Type B pancreatic cell (in vitro differentiated cells): ENCODE measurements at regions not wholly inside any gene's neighbourhood (a gene's known extent, or its start where the extent isn't known, plus 50 kb on each side); places are given as distances from the start of the nearest gene placed in this dataset.

ENCODE experiments used
- DNase-seq: peaks from one replicate; pipeline ENCODE4 v3.0.0; 2021; ENCODE audit warnings: mixed read lengths; ENCODE audit not compliant: unreplicated experiment; ENCODE audit errors: extremely low spot score
- H3K27ac Mint-ChIP-seq: 2 replicates; pipeline ENCODE4 v1.8.0; 2021; ENCODE audit warnings: mild to moderate bottlenecking, mixed read lengths
- H3K27me3 Mint-ChIP-seq: 2 replicates; pipeline ENCODE4 v1.8.0; 2021; ENCODE audit warnings: mixed read lengths
- H3K36me3 Mint-ChIP-seq: 2 replicates; pipeline ENCODE4 v1.8.0; 2021; ENCODE audit warnings: mixed read lengths
- H3K4me1 Mint-ChIP-seq: one replicate; pipeline ENCODE4 v1.8.0; 2021; ENCODE audit warnings: mixed read lengths; ENCODE audit not compliant: unreplicated experiment
- H3K4me3 Mint-ChIP-seq: 2 replicates; pipeline ENCODE4 v1.8.0; 2021; ENCODE audit warnings: mild to moderate bottlenecking, mixed read lengths
- H3K9me3 Mint-ChIP-seq: 2 replicates; pipeline ENCODE4 v1.8.0; 2021; ENCODE audit warnings: mixed read lengths
- CTCF ChIP-seq: fragments of 200-600 bp; sonication (generic); conservative IDR thresholded peaks from 2 replicates; pipeline ENCODE4 v1.5.0; 2021; ENCODE audit warnings: antibody characterized with exemption, mild to moderate bottlenecking

GRCh38 chr4:45063696-45064095, 337.3 kb upstream of the GNPDA2 start:
- no peak overlapping the region for H3K4me3 Mint-ChIP-seq
- no peak for DNase-seq
- no peak for TF ChIP-seq CTCF
- H3K36me3 Mint-ChIP-seq = no peaks in the 10 kb centered on the region
- no peaks in the 10 kb centered on the region for H3K27me3 Mint-ChIP-seq
- peaks cover 4% of the 10 kb centered on the region for H3K4me1 Mint-ChIP-seq
- H3K27ac Mint-ChIP-seq = no peak overlapping the region
- no peaks in the 10 kb centered on the region for H3K9me3 Mint-ChIP-seq

DNA sequence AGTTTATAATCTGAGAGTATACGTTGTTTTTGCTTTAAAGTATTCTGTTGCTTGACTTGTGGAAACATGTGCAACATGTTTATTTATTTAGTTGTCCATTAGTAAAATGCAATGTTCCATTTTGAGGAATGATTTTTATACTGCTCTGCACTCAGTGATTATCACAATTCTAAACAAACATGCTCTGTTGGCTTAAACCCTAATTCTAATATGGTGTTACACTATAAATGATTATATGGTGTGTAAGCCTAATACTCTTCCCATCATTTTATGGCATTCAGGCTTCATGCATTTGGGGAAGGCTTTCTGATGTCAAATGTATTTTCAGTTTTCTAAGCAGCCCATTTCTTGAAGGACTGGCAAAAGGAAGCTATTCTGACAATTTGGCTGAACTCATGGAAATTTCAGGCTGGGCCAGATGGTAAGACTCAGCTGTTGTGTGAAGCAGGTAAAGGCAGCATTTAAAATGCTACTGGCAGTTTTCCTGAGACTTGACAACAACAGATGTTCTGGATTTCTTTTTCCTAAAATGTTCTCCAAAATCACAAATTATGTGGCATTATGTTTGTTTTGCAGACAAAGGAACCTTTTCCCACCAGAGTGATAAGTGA, 336.7 kb upstream of the GNPDA2 start:
- no peak for TF ChIP-seq CTCF
- no peak for DNase-seq
- Mint-ChIP-seq H3K4me3 (no peak overlapping the region), H3K36me3 (no peaks in the 10 kb centered on the region), H3K4me1 (peaks cover 4% of the 10 kb centered on the region), H3K27ac (no peak overlapping the region), H3K9me3 (no peaks in the 10 kb centered on the region), H3K27me3 (no peaks in the 10 kb centered on the region)

DNA sequence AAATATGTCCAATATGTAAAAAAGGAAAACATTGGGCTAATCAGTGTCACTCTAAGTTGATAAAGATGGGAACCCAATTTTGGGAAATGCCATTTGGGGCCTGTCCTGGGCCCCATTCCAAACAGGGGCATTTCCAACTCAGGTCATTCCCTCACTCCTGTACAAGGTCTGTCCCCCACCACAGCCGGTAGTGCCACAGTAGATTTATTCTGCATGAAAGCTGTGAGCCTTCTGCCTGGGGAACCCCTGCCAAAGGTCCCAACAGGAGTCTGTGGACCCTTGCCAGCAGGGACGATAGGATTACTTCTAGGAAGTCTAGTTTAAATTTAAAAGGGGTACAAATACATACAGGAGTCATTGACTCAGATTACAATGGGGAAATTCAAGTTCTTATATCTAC, 317.6 kb upstream of the GNPDA2 start:
- no peak overlapping the region for H3K27ac Mint-ChIP-seq
- TF ChIP-seq CTCF = no peak
- peaks cover 8% of the 10 kb centered on the region for H3K36me3 Mint-ChIP-seq
- H3K4me3 Mint-ChIP-seq = no peak overlapping the region
- H3K4me1 Mint-ChIP-seq = no peaks in the 10 kb centered on the region
- H3K27me3 Mint-ChIP-seq = peaks cover 9% of the 10 kb centered on the region
- peaks cover 13% of the 10 kb centered on the region for H3K9me3 Mint-ChIP-seq
- no peak for DNase-seq

GRCh38 chr4:45036677-45037076, 310.3 kb upstream of the GNPDA2 start:
- peaks cover 5% of the 10 kb centered on the region for H3K9me3 Mint-ChIP-seq
- peaks cover 32% of the 10 kb centered on the region for H3K27me3 Mint-ChIP-seq
- no peaks in the 10 kb centered on the region for H3K36me3 Mint-ChIP-seq
- TF ChIP-seq CTCF = no peak
- H3K27ac Mint-ChIP-seq = no peak overlapping the region
- peaks cover 13% of the 10 kb centered on the region for H3K4me1 Mint-ChIP-seq
- no peak overlapping the region for H3K4me3 Mint-ChIP-seq
- DNase-seq = no peak

DNA sequence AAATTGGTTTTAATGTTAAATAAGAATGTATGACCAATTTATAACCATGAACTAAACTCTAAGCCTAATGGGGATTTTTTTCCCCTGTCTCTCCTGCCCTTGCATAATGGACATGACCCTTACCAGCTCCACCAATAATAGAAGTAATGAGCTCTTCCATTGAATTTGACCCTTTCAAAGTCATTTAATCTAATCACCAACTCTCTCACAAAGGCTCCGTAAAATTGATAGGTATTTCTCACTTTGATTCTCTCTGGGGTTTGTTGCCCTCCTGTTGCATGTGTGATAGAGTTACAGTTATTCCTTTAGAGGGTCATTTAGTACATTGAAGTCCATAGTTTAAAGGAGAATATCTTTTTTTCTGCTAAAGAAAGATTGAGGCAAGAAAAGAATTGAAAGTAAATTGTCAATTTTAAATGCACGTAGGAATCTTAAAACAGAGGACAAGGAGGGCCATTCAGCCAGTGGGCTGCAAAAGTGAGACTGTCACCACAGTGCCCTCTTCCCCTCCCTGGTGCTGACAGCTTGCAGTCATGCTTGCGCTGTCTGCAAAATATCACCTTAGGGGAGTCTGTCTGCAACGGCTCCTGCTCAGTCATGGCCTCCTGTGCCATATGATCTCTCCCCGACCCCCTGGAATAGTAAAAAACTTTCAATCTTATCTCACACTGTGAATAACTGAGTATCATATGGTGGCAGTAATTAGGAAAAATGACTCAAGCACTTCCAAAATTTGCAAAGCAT, 307.5 kb upstream of the GNPDA2 start:
- Mint-ChIP-seq H3K4me3 (no peak overlapping the region), H3K27me3 (peaks cover 36% of the 10 kb centered on the region), H3K9me3 (peaks cover 11% of the 10 kb centered on the region), H3K36me3 (no peaks in the 10 kb centered on the region), H3K4me1 (peaks cover 13% of the 10 kb centered on the region), H3K27ac (no peak overlapping the region)
- TF ChIP-seq CTCF = no peak
- DNase-seq = no peak
